Retinal pigment epithelial cell (primary cell): ENCODE measurements at regions not wholly inside any gene's neighbourhood (a gene's known extent, or its start where the extent isn't known, plus 50 kb on each side); places are given as distances from the start of the nearest gene placed in this dataset.
"Not testable (repeated sequence)": the region's sequence is repeated elsewhere in the genome, so short reads cannot be mapped to it uniquely, and the experiment has no call there.

ENCODE experiments used
- DNase-seq: peaks from one replicate; pipeline ENCODE4 v3.0.0-alpha.2; 2010; ENCODE audit warnings: low read depth
- H3K4me3 ChIP-seq: 2 replicates; pipeline ENCODE4 v1.5.1; 2011; ENCODE audit warnings: mild to moderate bottlenecking, low read length, control low read depth, moderate library complexity
- CTCF ChIP-seq: conservative IDR thresholded peaks from 2 replicates; pipeline ENCODE4 v1.5.1; 2011; ENCODE audit warnings: low read depth, low read length, control low read depth, inconsistent platforms

- peak; percentile 14 for DNase-seq
- no peak overlapping the region for H3K4me3 ChIP-seq
- TF ChIP-seq CTCF: no peak
Observed at GRCh38 chr3:94373456-94373855, 310.6 kb downstream of the NSUN3 start.

DNA sequence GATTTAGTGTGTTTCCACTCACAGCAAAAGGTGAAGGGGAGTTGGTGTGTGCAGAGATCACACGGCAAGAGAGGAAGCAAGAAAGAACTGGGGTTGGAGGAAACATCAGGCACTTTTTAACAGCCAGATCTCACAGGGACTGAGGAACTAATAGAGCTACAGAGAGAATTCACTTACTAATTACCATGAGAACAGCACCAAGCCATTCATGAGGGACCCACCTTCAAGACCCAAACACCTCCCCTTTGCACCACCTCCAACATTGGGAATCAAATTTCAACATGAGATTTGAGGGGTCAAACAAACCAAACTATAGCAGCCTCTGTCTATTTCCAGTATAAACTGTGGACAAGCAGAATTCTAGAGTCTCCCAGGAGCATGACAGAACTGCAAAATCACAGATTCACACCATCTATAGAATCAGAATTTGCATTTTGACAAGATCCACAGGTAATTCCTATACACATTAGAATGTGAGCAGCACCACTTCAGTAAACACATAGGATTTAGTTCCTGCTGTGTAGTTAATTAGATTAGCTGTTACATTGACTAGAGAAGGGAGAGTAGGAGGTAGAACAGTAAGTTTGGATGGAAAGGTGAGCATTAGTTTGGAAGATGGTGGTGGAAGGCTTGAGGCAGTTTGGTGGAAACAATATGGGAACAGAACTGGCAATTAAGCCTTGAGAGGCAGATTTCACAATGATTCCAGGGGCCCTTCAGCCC, 311.7 kb downstream of the NSUN3 start:
- no peak for DNase-seq
- no peak for TF ChIP-seq CTCF
- H3K4me3 ChIP-seq: no peak overlapping the region

DNA sequence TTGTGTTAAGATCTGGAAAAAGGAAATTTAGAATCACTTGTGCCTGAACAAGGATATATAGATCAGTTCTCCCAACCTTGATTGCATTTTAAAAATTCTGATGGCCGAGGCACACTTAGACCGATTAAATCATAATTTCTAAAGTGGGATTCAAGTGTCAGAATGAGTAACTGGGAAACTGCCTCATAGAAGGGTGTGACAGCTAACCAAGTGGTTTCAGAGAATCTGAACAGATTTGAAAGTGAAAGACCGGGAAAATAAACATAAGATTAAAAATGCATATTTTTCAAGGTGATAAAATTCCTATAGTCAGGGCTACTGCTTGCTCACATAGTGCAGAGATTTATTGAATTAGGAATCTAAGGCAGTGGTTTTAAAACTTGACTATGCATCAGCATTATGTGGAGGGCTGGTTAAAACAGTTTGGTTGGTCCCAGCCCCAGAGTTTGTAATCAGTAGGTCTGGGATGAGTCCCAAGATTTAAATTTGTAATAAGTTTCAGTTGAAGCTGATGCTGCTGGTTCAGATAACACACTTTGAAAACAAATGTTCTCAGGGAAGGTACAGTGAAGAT, 314.3 kb downstream of the NSUN3 start:
- H3K4me3 ChIP-seq, DNase-seq: not testable (repeated sequence)

DNA sequence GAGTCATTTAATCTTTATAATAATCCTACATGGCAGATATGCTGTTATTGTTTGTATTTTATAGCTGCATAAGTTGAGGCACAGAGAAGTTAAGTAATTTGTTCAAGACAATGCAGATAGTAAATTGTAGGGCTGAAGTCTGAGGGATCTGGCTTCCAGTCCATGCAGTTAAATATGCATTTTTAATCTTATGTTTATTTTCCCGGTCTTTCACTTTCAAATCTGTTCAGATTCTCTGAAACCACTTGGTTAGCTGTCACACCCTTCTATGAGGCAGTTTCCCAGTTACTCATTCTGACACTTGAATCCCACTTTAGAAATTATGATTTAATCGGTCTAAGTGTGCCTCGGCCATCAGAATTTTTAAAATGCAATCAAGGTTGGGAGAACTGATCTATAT, 315.0 kb downstream of the NSUN3 start:
- H3K4me3 ChIP-seq, DNase-seq: not testable (repeated sequence)

GRCh38 chr3:94378322-94378721, 315.5 kb downstream of the NSUN3 start:
- no peak for DNase-seq
- TF ChIP-seq CTCF: no peak
- no peak overlapping the region for H3K4me3 ChIP-seq

GRCh38 chr3:94379264-94379663, 316.4 kb downstream of the NSUN3 start:
- no peak for DNase-seq
- H3K4me3 ChIP-seq: no peak overlapping the region
- no peak for TF ChIP-seq CTCF

DNA sequence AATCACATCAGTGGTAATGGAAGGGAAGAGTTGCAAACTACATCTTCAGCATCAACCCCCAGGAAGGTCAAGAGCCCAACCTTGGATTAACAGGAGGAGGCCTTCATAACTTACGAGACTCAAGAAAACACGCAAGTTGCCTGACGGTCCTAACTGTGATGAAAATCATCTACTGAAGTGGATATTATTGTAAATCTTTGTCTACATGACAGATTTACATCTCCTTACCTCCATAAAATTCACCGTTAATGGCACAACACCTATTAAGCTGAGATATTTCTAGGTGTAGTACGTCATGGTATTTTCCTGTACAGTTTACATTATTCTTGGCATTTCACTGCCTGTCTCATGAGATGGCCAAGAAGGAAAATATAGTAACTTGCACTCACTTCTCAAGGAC, 332.0 kb downstream of the NSUN3 start:
- H3K4me3 ChIP-seq: no peak overlapping the region
- no peak for TF ChIP-seq CTCF

GRCh38 chr3:94395851-94396250, 333.0 kb downstream of the NSUN3 start:
- no peak overlapping the region for H3K4me3 ChIP-seq
- no peak for DNase-seq
- TF ChIP-seq CTCF: no peak

More for the DNA sequence above, 332.0 kb downstream of the NSUN3 start:
- DNase-seq: no peak
